GM18951 (cell line): ENCODE measurements at regions not wholly inside any gene's neighbourhood (a gene's known extent, or its start where the extent isn't known, plus 50 kb on each side); places are given as distances from the start of the nearest gene placed in this dataset.

ENCODE experiments used
- POLR2A ChIP-seq: IDR thresholded peaks from 4 replicates; pipeline ENCODE4 v1.6.1; 2011; ENCODE audit warnings: mild to moderate bottlenecking; ENCODE audit not compliant: insufficient read length, insufficient read depth; ENCODE audit errors: extremely low read depth
- in situ Hi-C: fragments of 300-500 bp; cut with MboI; formaldehyde crosslinking; loops from one replicate; pipeline ENCODE4 v1.12.0; 2022; ENCODE audit warnings: low sequenced_read_pairs, mixed read lengths, inconsistent platforms; ENCODE audit not compliant: unreplicated experiment

DNA sequence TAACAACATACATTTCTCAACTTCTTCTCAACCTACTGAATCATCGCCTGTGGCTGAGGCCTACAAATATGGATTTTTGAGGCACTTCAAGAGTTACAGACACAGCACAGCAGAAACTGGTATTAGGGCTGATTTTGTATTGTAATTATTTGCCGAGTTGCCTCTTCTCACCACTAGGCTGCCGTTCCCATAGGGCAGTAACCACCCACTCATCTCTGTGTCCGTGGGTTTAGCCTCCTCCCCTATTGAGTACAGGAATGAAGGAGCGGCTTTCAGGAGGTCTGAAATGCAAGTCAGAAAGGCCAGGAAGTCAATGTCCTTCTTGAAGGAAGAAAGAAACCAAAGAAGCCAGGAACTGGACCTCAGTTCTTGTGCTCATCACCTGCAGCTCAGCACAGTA is 220.8 kb downstream of the MTHFS start:
- in situ Hi-C loops: no loop called here
- TF ChIP-seq POLR2A: no peak

DNA sequence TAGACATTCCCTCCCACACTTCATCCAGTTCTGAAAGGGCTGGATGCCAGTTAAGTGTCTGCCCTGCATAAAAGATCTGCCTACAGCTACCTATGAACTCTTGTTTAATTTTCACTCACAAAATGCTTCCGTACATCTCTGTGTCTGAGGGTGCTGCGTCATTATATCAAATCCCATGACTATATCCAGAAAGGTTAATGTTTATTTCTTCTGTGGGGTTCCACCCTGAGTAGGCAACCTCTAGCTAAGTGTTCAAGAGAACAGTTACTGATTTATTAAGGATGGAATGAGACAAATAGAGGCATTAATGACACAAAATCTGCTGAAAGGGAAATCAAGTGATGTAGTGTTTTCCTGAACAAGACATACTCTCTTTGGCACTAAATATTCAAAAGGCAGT is 220.2 kb downstream of the MTHFS start:
- in situ Hi-C loops: no loop called here
- no peak for TF ChIP-seq POLR2A

DNA sequence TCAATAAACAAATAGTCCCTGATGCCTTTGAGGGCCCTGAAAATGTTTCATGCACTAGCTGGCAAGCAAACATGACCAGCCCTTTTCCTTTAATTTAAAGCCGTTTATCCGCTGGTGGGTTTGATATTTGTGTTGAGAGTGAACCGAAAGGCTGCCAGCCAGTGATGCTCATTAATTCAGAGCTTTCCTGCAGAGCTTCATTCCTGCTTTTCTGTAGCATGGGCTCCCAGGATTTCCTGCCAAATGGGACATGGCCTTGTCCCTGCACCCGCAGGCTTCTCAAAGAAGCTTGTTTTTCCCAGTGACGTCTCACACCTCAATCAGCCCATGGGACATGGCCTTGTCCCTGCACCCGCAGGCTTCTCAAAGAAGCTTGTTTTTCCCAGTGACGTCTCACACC is 219.6 kb downstream of the MTHFS start:
- no peak for TF ChIP-seq POLR2A
- in situ Hi-C loops: no loop called here

DNA sequence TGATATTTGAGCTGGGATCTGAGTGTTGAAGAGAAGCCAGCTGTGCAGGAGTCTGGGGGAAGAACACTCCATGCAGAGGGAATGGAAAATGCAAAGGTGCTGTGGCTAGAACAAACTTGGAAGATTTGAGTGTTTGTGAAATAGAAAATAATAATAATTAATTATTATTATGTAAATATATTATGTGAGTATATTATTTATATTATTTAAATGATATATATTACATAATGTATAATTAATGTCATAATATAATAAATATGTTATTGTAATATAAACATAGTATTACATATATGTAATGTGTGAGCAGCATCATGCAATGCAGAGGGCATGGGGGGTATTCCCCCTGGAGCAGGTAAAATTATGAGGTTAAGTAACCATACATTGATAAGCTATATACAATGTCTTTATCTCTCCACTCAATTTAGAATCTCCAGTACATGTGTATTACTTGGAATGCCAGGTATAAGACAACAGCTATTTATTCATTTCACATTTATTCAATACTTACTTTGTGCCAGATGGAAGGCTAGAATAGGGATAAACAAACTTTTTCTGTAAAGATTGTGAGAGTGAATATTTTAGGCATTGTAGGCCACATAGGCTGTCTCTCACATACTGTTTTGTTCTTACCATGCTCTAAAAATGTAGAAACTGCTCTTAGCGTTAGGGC is 218.6 kb downstream of the MTHFS start:
- in situ Hi-C loops: no loop called here
- TF ChIP-seq POLR2A: no peak

DNA sequence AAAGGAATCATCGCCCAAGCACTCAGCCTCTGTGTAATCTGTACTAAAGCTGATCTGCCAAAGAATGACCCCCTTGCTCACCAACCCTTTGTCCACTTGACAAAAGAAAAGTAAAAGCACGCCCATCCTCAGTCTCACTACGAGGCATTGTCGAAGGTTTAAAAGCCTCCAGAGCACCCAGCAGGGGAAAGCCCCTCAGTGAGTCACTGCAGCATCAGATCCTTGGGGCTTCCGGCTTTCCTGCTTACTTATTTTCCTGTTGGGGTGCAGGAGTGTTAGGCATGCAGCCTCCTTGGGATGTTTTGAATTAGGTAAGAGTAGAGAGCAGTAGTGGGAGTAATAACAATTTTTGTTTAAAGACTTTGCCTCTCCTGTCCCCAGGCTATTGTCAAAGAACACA is 216.1 kb downstream of the MTHFS start:
- TF ChIP-seq POLR2A: no peak
- in situ Hi-C loops: no loop called here

DNA sequence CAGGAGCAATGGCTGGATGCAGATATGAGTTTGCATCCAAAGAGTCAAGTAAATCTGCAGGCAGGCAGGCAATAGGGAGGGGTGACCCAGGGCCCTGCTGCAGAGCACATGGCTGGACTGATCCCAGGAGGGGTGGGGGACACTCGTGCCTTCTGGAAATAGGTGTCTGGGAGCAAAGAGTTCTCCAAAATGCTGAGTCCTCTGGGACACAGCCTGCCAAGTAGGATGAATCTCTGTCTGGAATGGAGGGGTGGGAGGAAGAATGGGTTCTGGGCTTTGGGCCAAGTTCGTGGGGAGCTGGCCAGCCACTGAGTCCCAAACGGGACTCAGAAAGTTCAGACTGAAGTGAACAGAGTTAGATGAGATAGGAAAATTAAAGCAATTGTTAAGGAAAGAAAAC is 214.5 kb downstream of the MTHFS start:
- TF ChIP-seq POLR2A: no peak
- in situ Hi-C loops: no loop called here

DNA sequence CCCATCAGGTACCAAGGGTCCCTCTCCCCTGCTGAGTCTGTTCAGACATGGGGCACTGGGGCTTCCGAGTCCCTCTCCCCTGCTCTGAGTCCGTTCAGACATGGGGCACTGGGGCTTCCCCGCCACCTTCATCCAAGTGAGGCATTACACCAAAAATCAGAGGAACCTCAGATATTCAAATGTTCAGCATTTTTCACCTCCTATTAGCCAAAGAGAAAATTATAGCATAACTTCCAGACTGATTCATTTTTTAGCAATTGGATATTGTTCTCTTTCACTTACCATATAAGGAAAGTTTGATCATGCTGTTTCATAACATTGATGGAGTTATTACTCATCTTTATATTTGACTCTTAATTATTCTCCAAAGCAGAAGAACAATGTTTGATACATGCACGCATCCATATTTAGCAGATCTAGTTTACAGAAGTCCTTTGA is 213.9 kb downstream of the MTHFS start:
- in situ Hi-C loops: no loop called here
- TF ChIP-seq POLR2A: no peak

DNA sequence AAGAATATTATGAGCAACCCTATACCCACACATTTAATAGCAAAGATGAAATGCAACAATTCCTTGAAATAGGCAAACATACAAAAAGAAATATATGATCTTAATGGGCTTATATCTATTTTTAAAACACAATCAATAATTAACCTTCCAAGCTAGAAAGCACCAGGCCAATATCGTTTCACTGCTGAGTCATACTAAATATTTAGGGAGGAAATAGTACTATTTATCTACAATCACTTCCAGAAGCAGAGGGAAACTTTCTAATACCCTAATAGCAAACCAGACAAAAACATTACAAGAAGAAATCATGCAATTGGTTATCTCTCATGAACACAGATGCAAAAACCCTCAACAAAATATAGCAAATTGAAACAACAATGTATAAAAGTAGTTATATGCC is 207.8 kb downstream of the MTHFS start:
- in situ Hi-C loops: no loop called here
- no peak for TF ChIP-seq POLR2A

DNA sequence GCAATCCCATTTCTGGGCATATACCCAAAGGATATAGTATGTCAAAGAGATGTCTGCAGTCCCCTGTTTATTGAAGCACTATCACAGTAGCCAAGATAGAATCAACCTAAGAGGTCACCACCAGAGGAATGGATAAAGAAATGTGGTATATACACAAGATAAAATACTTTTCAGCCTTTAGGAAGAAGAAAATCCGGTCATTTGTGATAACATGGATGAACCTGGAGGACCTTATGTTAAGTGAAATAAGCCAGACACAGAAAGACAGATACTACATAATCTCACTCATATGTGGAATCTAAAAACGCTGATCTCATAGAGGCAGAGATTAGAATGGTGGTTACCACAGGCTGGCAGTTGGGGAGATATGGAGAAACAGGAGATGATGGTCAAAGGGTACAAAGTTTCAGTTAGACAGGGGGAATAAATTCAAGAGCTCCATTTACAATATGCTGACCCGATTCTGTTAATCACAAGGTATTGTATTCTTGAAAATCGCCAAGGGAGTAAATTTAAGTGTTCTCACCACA is 195.8 kb downstream of the MTHFS start:
- in situ Hi-C loops: no loop called here
- no peak for TF ChIP-seq POLR2A

DNA sequence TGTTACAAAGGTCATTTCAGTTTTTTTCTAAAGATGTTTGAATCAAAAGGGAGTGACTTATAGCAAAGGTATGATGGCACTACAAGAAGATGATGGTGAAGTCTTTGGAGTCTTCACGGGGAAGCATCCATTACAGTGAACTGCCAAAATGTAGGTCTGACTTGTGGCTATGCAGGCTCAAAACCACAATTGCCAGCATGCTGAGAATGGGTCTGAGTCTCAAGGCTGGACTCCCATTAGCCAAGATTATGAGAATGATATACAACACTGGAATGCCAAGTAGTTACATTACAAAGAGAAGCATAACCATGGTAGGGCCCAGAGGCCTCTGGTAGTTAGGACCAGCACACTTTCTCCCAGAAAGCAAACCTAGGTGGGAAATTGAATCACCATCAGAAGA is 194.2 kb downstream of the MTHFS start:
- in situ Hi-C loops: no loop called here
- no peak for TF ChIP-seq POLR2A

DNA sequence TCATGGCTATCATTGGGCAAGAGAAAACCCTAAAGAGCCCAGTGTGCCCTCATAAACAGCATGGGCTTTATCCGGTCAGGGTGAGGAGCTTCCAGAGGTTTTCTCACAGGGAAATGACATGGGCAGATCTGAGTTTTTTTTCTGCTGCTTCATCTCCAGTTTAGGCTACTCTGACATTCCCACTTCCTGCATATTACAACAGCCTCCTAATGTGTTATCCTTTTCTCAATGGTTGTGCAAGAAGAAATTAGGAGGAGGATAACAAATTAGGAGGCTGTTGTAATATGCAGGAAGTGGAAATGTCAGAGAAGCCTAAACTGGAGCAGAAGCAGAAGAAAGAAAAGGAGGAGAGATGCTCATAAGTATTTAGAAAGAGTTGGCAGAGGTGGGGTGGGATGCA is 175.6 kb downstream of the MTHFS start:
- no peak for TF ChIP-seq POLR2A
- in situ Hi-C loops: no loop called here

DNA sequence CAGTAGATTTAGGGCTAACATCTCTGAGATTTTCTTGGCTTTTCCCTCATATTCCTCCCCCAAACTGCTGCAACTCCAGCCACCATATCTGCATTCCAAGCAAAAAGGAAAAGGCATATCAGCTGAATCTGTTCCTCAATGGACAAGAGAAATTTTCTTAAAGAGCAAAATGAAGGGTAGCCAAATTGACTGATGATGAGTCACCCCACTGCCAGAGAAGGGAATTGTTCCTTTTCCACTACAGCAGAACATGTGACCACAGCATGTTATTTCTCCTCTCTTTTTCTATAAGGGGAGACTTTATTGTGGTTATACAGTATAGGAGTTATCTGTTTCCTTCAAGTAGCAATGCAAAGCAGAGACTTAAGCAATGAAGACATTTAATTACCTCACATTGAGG is 172.5 kb downstream of the MTHFS start:
- no peak for TF ChIP-seq POLR2A
- in situ Hi-C loops: no loop called here

DNA sequence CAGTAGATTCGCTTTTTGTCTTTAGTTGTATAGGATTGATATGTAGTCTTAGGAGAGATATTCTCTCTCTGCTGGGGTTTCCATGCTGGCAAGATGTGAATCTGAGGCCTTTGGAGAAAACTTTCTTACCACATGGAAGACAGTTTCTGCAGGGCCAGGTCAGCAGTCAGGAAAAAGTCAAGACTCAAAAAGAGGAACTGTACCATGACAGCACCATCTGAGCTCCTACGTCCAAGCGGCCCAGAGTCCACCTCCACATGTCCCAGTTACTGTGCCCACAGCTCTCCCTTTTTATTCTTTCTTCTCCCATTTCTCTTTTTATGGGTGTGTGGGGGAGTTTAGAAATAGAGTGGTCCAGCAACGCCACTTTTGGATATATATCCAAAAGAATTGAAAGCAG is 172.0 kb downstream of the MTHFS start:
- no peak for TF ChIP-seq POLR2A
- in situ Hi-C loops: no loop called here

DNA sequence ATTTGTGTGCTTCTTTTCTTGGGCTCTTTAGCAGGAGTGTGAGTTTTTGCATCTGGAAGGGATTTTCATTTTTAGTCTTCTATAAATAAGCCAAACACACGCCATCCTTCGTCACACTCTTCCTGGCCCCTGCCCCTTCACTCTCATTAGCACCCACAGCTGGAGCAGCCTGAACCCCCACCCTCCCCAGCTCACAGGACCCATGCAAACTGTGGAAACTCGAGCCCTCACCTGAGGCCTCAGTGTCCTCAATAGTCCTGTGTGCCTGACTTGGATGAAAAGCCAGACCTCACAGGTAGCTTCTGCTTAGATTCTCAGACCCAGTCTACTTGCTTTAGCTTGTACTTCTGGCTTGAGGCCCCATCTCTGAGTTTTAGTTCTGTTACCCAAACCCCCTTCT is 167.9 kb downstream of the MTHFS start:
- TF ChIP-seq POLR2A: no peak
- in situ Hi-C loops: no loop called here
